ENCODE measurements at regions not wholly inside any gene's neighbourhood (a gene's known extent, or its start where the extent isn't known, plus 50 kb on each side); places are given as distances from the start of the nearest gene placed in this dataset.

DNA sequence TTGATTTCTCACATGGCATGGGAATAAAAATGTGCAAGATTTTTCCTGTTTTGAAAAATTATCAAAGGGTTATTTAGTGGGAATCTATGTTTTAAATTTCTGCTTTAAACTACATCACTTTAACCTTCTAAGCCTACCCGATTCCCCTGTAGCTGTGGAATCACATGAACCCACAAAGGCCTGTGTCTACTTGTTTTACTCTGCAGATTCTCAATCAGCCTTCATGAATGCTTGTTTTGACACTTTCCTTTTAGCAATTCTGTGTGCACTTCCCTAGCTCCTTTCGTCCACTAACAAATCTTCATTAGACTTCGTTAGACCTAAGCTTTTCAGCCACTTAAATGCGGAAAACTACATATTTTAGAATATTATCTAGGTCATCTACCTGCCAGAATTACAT, 56.0 kb upstream of the C1orf21 start:
- TF ChIP-seq CTCF (IDR thresholded peaks at IDR 0.05) (no peak), POLR2A (IDR thresholded peaks at IDR 0.05) (no peak)

Measured in testis (tissue), 2 donors.